ENCODE measurements at regions not wholly inside any gene's neighbourhood (a gene's known extent, or its start where the extent isn't known, plus 50 kb on each side); places are given as distances from the start of the nearest gene placed in this dataset.
A peak's percentile ranks its signal among the peaks of the same experiment; 100 is the strongest.
"Not testable (repeated sequence)": the region's sequence is repeated elsewhere in the genome, so short reads cannot be mapped to it uniquely, and the experiment has no call there.

DNA sequence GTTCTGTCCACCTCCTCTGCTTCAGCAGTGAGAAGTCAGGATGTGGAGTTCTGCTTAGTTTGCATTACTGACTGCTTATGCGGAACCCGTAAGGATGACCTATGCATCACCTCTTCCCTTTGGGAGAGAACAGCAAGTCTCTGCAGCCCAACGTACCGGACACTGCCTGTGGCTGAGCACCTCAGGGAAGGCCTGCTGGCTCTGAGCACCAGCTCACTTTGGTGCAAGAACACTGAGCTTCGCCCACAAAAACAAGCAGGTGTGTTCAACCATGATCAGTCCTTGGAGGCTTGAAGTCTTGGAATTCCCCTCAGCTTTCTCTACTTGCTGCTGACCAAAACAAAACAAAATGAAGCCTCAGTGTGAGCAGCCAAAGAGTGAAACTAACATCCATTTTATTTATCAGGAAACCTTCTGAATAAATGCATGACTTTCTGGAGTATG, 52.7 kb upstream of the NCK2 start:
- no peak for DNase-seq (ENCODE audit: low spot score)

- DNase-seq (ENCODE audit: low spot score): no peak
Observed at GRCh38 chr2:105690566-105690965, 54.1 kb upstream of the NCK2 start.

DNA sequence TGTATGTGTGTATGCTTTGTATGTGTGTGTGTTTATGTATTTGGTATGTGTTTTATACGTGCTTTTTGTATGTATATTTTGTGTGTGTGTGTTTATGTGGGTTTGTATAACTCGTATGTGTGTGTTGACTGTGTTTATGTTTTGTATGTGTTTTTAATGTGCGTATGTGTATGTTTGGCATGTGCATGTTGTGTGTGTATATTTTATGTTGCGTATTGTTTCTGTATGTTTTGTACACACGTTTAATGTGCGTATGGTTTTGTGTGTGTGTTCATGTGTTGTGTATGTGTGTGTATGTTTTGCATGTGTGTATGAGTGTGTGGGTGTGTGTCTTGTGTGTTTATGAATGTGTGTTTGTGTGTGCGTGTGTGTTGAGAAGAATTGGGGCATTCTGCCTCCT, 55.2 kb upstream of the NCK2 start:
- no peak for DNase-seq (ENCODE audit: low spot score)

- DNase-seq (ENCODE audit: low spot score): no peak
Observed at GRCh38 chr2:105688946-105689345, 55.8 kb upstream of the NCK2 start.

DNA sequence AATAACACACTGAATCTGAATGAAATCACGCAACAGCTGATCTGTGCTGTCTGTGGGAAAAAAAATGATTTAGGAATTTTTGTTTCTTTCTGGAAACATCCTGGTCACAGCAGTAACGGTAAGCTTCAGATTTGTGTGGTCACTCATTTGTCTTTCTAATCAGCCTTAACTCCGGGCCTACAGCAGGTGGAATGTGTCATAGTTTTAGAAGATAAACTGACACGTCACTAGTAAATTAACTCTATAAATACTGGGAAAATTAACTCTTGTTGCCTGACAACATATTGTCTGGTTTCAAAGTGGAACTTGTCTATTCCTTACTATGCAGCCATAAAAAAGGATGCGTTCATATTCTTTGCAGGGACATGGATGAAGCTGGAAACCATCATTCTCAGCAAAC, 58.1 kb upstream of the NCK2 start:
- DNase-seq (ENCODE audit: low spot score): no peak

DNA sequence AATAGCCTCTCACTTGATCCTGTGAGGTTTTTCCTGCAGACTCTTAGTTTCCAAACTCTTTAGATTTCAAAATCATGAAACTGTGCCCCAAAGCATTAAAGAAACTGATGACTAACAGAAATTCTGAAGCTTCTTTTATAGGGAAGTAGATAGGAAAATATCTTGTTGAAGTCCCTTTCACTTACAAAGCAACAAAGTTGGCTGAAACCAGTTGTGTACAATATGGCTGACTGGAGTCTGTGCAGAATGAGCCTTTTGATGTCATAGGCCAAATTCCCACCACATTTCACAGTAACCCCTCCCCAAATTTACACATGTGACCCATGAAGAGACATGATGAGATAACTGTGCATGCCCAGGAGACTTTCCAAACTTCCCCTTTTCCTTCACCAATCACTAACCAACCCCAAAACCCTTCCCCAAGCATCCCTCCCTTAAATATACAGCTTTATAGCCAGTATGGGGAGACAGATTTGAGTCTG, 61.7 kb upstream of the NCK2 start:
- no peak for DNase-seq (ENCODE audit: low spot score)

- peak; percentile 51 for DNase-seq (ENCODE audit: low spot score)
Observed at GRCh38 chr2:105682401-105682800, 62.3 kb upstream of the NCK2 start.

DNA sequence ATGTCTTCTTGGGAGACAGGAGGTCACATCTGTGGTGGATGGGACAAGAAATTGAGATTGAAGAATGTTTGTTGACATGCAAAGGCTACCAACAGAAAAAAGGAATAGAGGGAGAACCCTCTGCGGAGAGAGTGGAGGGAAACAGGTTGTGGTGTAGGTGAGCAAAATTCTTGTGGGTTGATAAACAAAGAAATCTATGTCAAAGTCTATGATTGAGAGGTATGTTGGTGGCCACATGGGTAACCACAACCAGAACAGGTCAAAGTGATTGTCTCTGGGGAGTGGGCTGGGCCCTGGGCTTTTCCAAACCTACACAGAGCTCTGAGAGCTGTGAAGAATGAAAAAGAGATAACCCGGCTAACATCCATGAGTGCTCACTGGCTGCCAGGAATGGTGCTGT, 62.8 kb upstream of the NCK2 start:
- DNase-seq (ENCODE audit: low spot score): no peak

DNA sequence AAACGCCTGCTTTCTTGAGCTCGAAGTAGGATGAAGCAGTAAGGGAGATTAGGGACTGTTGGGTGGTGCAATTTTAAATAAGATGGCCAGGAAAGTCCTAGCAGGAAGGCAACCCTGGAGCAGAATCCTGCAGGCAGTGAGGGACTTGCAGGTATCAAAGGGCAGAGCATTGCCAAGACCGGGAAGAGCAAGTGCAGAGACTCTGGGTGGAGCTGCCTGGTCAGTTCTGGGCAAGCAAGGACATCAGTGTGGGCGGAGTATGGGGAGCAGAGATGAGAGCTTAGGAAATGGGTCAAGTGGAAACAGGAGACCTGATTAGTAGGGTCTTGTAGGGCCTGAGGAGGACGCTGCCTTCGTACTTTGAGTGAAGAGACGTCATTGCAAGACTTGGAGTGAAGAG, 64.4 kb upstream of the NCK2 start:
- no peak for DNase-seq (ENCODE audit: low spot score)

- no peak for DNase-seq (ENCODE audit: low spot score)
Observed at GRCh38 chr2:105678346-105678745, 66.4 kb upstream of the NCK2 start.

DNA sequence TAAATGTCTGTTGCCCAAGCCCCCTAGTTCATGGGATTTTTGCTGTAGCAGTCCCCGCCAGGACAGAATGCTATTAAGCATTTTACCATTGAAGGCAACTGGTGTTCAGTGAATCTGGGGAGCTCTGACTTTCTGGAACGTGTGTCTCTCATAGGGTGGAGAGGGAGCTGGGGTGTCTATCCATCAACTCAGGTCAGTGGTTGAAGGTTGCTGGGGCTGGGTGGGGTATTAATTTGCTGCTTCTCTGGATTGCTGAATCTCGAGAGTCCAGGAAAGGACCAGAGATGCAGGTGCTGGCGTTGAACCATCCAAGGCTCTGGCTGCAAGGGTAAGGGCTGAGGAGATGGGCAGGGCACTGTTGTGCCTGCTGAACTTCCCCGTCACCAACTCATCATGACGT, 66.8 kb upstream of the NCK2 start:
- no peak for DNase-seq (ENCODE audit: low spot score)

DNA sequence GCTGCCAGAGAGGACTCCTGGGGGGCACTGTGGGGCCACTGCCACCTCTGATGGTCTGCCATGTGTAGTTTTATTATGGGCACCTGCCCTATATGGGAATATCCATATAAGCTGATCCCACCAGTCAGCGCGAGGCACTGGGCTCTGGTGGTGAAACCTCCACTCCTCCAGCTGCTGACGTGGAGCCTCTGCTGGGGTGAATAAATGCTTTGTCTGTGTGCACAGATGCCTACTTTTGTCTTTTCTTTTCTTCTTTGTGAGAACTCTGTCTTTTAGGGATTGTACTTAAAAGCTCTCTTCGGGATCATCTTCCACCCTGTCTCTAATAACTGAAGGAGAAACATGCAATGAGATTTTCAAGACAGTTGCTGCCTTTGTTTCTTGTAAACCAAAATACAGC, 68.9 kb upstream of the NCK2 start:
- peak; percentile 58 for DNase-seq (ENCODE audit: low spot score)

- DNase-seq (ENCODE audit: low spot score): no peak
Observed at GRCh38 chr2:105674859-105675541, 69.7 kb upstream of the NCK2 start.

GRCh38 chr2:105674401-105674800, 70.3 kb upstream of the NCK2 start:
- DNase-seq (ENCODE audit: low spot score): no peak

GRCh38 chr2:105671156-105671555, 73.6 kb upstream of the NCK2 start:
- DNase-seq (ENCODE audit: low spot score): no peak

GRCh38 chr2:105669384-105669891, 75.3 kb upstream of the NCK2 start:
- DNase-seq (ENCODE audit: low spot score): no peak

DNA sequence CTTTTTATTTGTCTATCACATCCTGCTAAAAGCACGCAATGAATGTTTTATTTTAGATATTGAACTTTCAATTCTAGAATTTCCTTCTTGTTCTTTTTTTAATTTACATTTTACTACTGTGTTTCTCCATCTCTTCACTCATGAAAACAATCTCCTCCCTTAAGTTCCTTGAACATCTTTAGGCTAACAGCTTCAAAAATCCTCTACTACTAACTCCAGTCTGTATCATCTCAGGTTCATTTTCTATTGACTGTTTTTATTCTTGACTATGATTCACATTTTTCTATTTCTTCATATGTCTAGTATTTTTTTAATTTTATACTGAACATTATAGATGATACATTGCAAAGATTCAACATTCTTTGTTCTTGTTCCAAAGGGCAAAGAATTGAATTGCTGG, 79.2 kb upstream of the NCK2 start:
- DNase-seq (ENCODE audit: low spot score): no peak

GRCh38 chr2:105660489-105660888, 84.2 kb upstream of the NCK2 start:
- DNase-seq (ENCODE audit: low spot score): no peak

DNA sequence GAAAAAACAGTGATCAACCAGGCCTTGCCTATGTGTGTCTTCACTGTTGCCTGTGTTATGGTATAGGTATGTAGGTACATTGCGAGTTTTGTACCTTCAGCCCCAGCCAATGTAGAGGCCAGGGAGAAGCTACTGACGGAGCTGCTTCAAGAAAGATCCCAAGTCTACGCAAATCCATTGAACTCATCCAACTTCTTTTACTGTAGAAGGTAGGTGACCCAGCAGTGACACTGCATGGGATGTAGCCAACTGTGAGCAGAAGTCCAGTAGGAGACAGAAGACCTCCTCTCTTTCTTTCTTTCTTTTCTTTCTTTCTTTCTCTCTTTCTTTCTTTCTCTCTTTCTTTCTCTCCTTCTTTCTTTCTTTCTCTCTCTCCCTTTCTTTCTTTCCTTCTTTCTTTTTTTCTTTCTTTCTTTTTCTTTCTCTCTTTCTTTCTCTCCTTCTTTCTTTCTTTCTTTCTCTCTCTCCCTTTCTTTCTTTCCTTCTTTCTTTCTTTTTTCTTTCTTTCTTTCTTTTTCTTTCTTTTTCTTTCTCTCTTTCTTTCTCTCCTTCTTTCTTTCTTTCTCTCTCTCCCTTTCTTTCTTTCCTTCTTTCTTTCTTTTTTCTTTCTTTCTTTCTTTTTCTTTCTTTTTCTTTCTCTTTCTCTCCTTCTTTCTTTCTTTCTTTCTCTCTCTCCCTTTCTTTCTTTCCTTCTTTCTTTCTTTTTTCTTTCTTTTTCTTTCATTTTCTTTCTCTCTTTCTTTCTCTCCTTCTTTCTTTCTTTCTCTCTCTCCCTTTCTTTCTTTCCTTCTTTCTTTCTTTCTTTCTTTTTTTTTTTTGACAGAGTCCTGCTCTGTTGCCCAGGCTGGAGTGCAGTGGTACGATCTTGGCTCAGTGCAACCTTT, 88.7 kb upstream of the NCK2 start:
- not testable (repeated sequence) for DNase-seq (ENCODE audit: low spot score)

GRCh38 chr2:105655244-105655643, 89.5 kb upstream of the NCK2 start:
- DNase-seq (ENCODE audit: low spot score): no peak

GRCh38 chr2:105654474-105655004, 90.2 kb upstream of the NCK2 start:
- DNase-seq (ENCODE audit: low spot score): no peak

- DNase-seq (ENCODE audit: low spot score): no peak
Observed at GRCh38 chr2:105653302-105653701, 91.4 kb upstream of the NCK2 start.

Measured in globus pallidus (tissue), 1 donor.